A673 (cell line): ENCODE measurements at regions not wholly inside any gene's neighbourhood (a gene's known extent, or its start where the extent isn't known, plus 50 kb on each side); places are given as distances from the start of the nearest gene placed in this dataset.

Experiments used
- CTCF ChIP-seq: fragments of 300-800, 200-600 bp; sonication (generic); conservative IDR thresholded peaks from 2 replicates; pipeline ENCODE4 v1.5.1; 2017; ENCODE audit warnings: low read depth, mild to moderate bottlenecking, antibody characterized with exemption, low read length, moderate library complexity, mixed read lengths
- EZH2 ChIP-seq: fragments of 200-600 bp; sonication (generic); IDR thresholded peaks from 2 replicates; pipeline ENCODE4 v1.6.1; 2017; ENCODE audit warnings: borderline replicate concordance, low read depth, mild to moderate bottlenecking, mixed read lengths, antibody characterized with exemption, low read length; ENCODE audit not compliant: poor library complexity, severe bottlenecking

- TF ChIP-seq CTCF (no peak), EZH2 (no peak)
These were observed 58.6 kb upstream of the NUDT7 start for GRCh38 chr16:77663711-77664110.
